MCF 10A (cell line): ENCODE measurements at regions not wholly inside any gene's neighbourhood (a gene's known extent, or its start where the extent isn't known, plus 50 kb on each side); places are given as distances from the start of the nearest gene placed in this dataset.

ENCODE experiments used
- BruUV-seq: library from RNA; stranded (reverse); fragments of 400-500 nt; replicated peaks from 2 replicates; lab custom pipeline; 2021; lab: Mats Ljungman, UMichigan
- CTCF ChIA-PET: fragments of 300-600 bp; sonication (Branson Sonifier 250); formaldehyde crosslinking; extraction: SDS; loops from one replicate; lab custom pipeline; 2021; ENCODE audit warnings: antibody characterized with exemption, inconsistent platforms; lab: Yijun Ruan, JAX
- POLR2A ChIA-PET: fragments of 300-600, 350-650 bp; sonication (Branson Sonifier 250); formaldehyde crosslinking; extraction: SDS; loops from one replicate; lab custom pipeline; 2020; ENCODE audit warnings: antibody characterized with exemption, inconsistent platforms; lab: Yijun Ruan, JAX
- DNase-seq: peaks from one replicate; pipeline ENCODE4 v3.0.0-alpha.2; 2018; ENCODE audit not compliant: unreplicated experiment
- H3K27ac Mint-ChIP-seq: one replicate; pipeline ENCODE4 v1.8.0; 2022; ENCODE audit warnings: mild to moderate bottlenecking, low read depth, mixed read lengths; ENCODE audit not compliant: unreplicated experiment
- H3K27me3 Mint-ChIP-seq: one replicate; pipeline ENCODE4 v1.8.0; 2022; ENCODE audit warnings: mixed read lengths; ENCODE audit not compliant: insufficient read depth, unreplicated experiment
- H3K36me3 Mint-ChIP-seq: one replicate; pipeline ENCODE4 v1.8.0; 2022; ENCODE audit warnings: mild to moderate bottlenecking, moderate library complexity, mixed read lengths; ENCODE audit not compliant: insufficient read depth, unreplicated experiment
- H3K4me1 Mint-ChIP-seq: one replicate; pipeline ENCODE4 v1.8.0; 2022; ENCODE audit warnings: mixed read lengths; ENCODE audit not compliant: insufficient read depth, unreplicated experiment
- H3K4me3 Mint-ChIP-seq: one replicate; pipeline ENCODE4 v1.8.0; 2022; ENCODE audit warnings: mild to moderate bottlenecking, moderate library complexity, mixed read lengths; ENCODE audit not compliant: unreplicated experiment
- H3K9me3 Mint-ChIP-seq: one replicate; pipeline ENCODE4 v1.8.0; 2022; ENCODE audit warnings: mixed read lengths; ENCODE audit not compliant: unreplicated experiment
- CTCF ChIP-seq: fragments of 200-600 bp; IDR thresholded peaks from one replicate; pipeline ENCODE4 v1.8.0; 2022; ENCODE audit warnings: antibody characterized with exemption, mild to moderate bottlenecking; ENCODE audit not compliant: unreplicated experiment
- intact Hi-C: fragments of 100-400 bp; cut with micrococcal nuclease; formaldehyde crosslinking; loops from 2 replicates; pipeline ENCODE4 v1.14.1; 2022

- DNase-seq: no peak
- TF ChIP-seq CTCF: no peak
- POLR2A ChIA-PET: no interaction called here
- H3K36me3 Mint-ChIP-seq: peaks cover 4% of the 10 kb centered on the region
- no TSS peak for BruUV-seq
- CTCF ChIA-PET: interaction anchor here (0.6 kb wide), 1 partner anchor 1346 kb away, joined by 3 read pairs; no protein-coding TSS in a partner anchor
- H3K4me1 Mint-ChIP-seq: no peaks in the 10 kb centered on the region
- H3K27me3 Mint-ChIP-seq: no peaks in the 10 kb centered on the region
- intact Hi-C loops: no loop called here
- H3K9me3 Mint-ChIP-seq: peaks cover 22% of the 10 kb centered on the region
- H3K4me3 Mint-ChIP-seq: no peak overlapping the region
- H3K27ac Mint-ChIP-seq: no peak overlapping the region
Measured at GRCh38 chr10:131698232-131698631, 202.6 kb upstream of the PPP2R2D start.

DNA sequence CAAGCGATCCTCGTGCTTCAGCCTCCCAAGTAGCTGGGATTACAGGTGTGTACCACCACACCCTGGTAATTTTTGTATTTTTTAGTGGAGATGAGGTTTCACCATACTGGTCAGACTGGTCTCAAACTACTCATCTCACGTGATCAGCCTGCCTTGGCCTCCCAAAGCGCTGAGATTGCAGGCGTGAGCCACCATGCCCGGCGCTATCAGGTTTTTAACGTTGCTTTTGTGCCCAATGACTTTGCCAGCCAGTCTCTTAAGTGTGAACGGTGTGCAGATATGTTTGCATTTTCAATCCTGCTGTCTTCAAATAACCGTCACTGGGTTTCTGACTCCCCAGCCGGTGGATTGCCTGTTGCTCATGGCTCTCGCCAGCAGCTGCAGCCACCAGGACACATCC lies 201.8 kb upstream of the PPP2R2D start:
- CTCF ChIA-PET: interaction anchor here (0.6 kb wide), 1 partner anchor 1347 kb away, joined by 3 read pairs; no protein-coding TSS in a partner anchor
- no peak for DNase-seq
- H3K27ac Mint-ChIP-seq: no peak overlapping the region
- BruUV-seq: no TSS peak
- peaks cover 25% of the 10 kb centered on the region for H3K9me3 Mint-ChIP-seq
- POLR2A ChIA-PET: no interaction called here
- intact Hi-C loops: no loop called here
- H3K4me3 Mint-ChIP-seq: no peak overlapping the region
- peaks cover 7% of the 10 kb centered on the region for H3K36me3 Mint-ChIP-seq
- no peaks in the 10 kb centered on the region for H3K27me3 Mint-ChIP-seq
- TF ChIP-seq CTCF: no peak
- no peaks in the 10 kb centered on the region for H3K4me1 Mint-ChIP-seq

- peaks cover 25% of the 10 kb centered on the region for H3K9me3 Mint-ChIP-seq
- ChIA-PET CTCF (interaction anchor here (0.6 kb wide), 1 partner anchor 13 kb away, joined by 3 read pairs; no protein-coding TSS in a partner anchor), POLR2A (no interaction called here)
- DNase-seq: no peak
- no TSS peak for BruUV-seq
- H3K4me1 Mint-ChIP-seq: no peaks in the 10 kb centered on the region
- no peak overlapping the region for H3K4me3 Mint-ChIP-seq
- H3K27me3 Mint-ChIP-seq: no peaks in the 10 kb centered on the region
- H3K36me3 Mint-ChIP-seq: peaks cover 7% of the 10 kb centered on the region
- no peak overlapping the region for H3K27ac Mint-ChIP-seq
- intact Hi-C loops: no loop called here
- no peak for TF ChIP-seq CTCF
Measured at GRCh38 chr10:131700032-131700431, 200.8 kb upstream of the PPP2R2D start.

GRCh38 chr10:131700506-131700905 lies 200.3 kb upstream of the PPP2R2D start:
- Mint-ChIP-seq H3K4me3 (no peak overlapping the region), H3K4me1 (no peaks in the 10 kb centered on the region), H3K27me3 (no peaks in the 10 kb centered on the region), H3K9me3 (peaks cover 21% of the 10 kb centered on the region), H3K27ac (no peak overlapping the region), H3K36me3 (peaks cover 7% of the 10 kb centered on the region)
- BruUV-seq: no TSS peak
- TF ChIP-seq CTCF: no peak
- POLR2A ChIA-PET: no interaction called here
- intact Hi-C loops: no loop called here
- CTCF ChIA-PET: interaction anchor here (0.6 kb wide), 1 partner anchor 12 kb away, joined by 3 read pairs; no protein-coding TSS in a partner anchor
- no peak for DNase-seq
